ENCODE measurements at regions not wholly inside any gene's neighbourhood (a gene's known extent, or its start where the extent isn't known, plus 50 kb on each side); places are given as distances from the start of the nearest gene placed in this dataset.

GRCh38 chr6:113388996-113389395, 468.1 kb upstream of the MARCKS start:
- Mint-ChIP-seq H3K27me3 (no peaks in the 10 kb centered on the region), H3K27ac (no peak overlapping the region), H3K4me3 (no peak overlapping the region), H3K9me3 (no peaks in the 10 kb centered on the region), H3K4me1 (no peaks in the 10 kb centered on the region)
- no peak for DNase-seq
- ATAC-seq, result no peak

DNA sequence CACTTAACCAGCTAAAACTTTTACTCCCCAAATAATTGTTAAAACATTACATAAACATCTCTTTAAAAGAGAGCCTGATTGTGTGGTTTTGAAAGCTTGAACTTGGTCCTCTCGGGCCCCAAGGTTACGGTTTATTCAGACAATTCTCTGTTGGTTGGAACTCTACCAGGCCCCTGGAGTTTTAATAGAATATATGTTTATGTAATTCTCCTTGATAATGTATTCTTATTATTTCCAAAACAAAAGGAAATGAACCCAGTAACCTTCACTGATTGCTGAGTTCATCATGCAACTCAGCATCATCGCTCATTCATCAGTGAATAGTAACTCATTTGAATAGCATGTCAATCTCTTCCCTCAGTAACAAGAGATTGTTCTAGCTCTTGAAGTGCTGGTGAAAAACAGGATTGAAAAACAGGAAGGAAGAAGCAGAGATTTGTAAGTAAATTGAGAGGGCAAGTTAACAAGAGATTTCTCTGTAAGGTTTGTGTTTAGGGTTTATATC, 464.5 kb upstream of the MARCKS start:
- Mint-ChIP-seq H3K27ac (no peak overlapping the region), H3K27me3 (no peaks in the 10 kb centered on the region), H3K4me3 (no peak overlapping the region), H3K4me1 (no peaks in the 10 kb centered on the region), H3K9me3 (no peaks in the 10 kb centered on the region)
- no peak for DNase-seq
- no peak for ATAC-seq

DNA sequence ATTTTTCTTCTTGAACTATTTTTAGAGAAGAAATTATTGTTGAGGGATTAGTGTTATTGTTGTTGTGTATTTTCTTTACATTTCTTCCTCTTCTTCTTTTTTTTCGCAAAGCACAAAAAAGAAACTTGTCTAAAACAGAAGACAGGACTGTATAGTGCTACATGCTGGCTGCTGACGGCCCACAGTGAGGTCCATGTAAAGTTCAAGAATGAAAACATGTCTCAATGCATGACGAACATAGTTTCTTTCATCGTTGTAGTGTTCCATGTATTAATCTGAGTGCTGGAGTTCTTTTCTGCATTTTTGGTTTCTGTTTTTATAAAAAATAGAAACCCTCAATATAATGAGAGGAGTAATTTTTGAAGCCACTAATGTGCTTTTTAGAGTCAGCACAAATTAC, 462.9 kb upstream of the MARCKS start:
- Mint-ChIP-seq H3K27me3 (no peaks in the 10 kb centered on the region), H3K4me1 (no peaks in the 10 kb centered on the region), H3K27ac (no peak overlapping the region), H3K9me3 (no peaks in the 10 kb centered on the region), H3K4me3 (no peak overlapping the region)
- ATAC-seq (no peak), DNase-seq (no peak)

DNA sequence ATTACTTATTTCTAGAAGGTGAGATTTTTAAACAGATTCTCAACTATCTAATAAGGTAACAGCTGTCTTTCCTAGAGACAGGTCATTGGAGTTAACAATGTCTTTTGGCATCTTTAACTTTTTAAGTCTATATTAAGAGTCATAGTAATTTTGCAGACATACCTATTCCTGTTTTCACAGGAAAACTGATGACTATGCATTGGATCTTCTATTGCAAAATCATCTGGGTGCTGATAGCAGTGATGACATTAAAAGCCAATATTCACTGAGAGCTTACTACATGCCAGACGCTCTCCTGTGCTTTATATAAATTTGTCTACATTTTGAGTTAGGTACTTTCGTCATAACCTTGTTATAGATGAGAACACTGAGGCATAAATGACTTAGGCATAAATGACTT, 462.4 kb upstream of the MARCKS start:
- H3K9me3 Mint-ChIP-seq, result no peaks in the 10 kb centered on the region
- DNase-seq (no peak), ATAC-seq (no peak)
- no peaks in the 10 kb centered on the region for H3K4me1 Mint-ChIP-seq
- H3K27ac Mint-ChIP-seq, result no peak overlapping the region
- H3K4me3 Mint-ChIP-seq, result no peak overlapping the region
- H3K27me3 Mint-ChIP-seq, result no peaks in the 10 kb centered on the region

- Mint-ChIP-seq H3K27me3 (no peaks in the 10 kb centered on the region), H3K9me3 (peaks cover 0 to 4% of the 10 kb centered on the region in 2 donors), H3K27ac (no peak overlapping the region), H3K4me3 (no peak overlapping the region), H3K4me1 (no peaks in the 10 kb centered on the region)
- no peak for ATAC-seq
- no peak for DNase-seq
Observed at GRCh38 chr6:113396730-113397129, 460.4 kb upstream of the MARCKS start.

- no peak for ATAC-seq
- Mint-ChIP-seq H3K27ac (no peak overlapping the region), H3K27me3 (no peaks in the 10 kb centered on the region), H3K4me1 (no peaks in the 10 kb centered on the region), H3K9me3 (peaks cover 0 to 4% of the 10 kb centered on the region in 2 donors), H3K4me3 (no peak overlapping the region)
- DNase-seq, result no peak
Observed at GRCh38 chr6:113397236-113397635, 459.9 kb upstream of the MARCKS start.

DNA sequence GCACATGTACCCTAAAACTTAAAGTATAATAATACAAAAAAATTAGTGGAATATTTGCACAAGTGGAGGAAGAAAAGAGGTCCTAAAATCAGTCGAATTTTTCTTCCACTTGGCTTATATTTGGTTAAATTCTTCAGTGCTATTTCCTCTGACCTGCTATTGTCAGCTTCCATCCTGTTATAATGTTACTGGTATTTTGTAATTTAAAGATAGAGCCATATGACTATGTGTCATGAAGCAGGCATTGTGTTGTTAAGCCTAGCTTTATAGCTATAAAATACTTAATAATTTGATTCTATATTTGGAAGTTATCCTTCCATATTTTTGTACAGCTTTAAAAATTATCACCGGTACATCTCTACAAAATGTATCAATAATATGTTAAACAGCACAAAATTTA, 455.9 kb upstream of the MARCKS start:
- no peak for ATAC-seq
- no peak overlapping the region for H3K4me3 Mint-ChIP-seq
- H3K27ac Mint-ChIP-seq, result no peak overlapping the region
- peaks cover 0 to 7% of the 10 kb centered on the region in 2 donors for H3K9me3 Mint-ChIP-seq
- H3K27me3 Mint-ChIP-seq, result no peaks in the 10 kb centered on the region
- no peak for DNase-seq
- H3K4me1 Mint-ChIP-seq, result no peaks in the 10 kb centered on the region

DNA sequence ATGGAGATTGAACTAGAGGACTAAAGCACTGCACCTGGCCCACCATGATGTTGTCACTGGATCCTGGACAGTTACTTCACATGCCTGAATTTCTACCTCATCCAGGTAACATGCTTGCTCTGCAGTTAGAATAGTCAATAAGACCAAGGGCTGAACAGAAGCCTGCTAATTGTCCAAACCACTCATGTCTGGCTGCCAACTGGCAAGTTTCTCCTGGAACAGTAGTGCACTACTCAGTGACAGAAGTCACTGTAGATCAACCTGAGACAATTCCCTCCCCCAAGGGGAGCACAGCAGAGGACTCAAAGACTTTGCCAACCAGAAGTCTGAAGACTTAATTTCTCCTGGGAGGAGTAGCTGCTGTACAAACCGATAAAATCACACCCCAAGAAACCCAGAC, 454.6 kb upstream of the MARCKS start:
- no peak for ATAC-seq

DNA sequence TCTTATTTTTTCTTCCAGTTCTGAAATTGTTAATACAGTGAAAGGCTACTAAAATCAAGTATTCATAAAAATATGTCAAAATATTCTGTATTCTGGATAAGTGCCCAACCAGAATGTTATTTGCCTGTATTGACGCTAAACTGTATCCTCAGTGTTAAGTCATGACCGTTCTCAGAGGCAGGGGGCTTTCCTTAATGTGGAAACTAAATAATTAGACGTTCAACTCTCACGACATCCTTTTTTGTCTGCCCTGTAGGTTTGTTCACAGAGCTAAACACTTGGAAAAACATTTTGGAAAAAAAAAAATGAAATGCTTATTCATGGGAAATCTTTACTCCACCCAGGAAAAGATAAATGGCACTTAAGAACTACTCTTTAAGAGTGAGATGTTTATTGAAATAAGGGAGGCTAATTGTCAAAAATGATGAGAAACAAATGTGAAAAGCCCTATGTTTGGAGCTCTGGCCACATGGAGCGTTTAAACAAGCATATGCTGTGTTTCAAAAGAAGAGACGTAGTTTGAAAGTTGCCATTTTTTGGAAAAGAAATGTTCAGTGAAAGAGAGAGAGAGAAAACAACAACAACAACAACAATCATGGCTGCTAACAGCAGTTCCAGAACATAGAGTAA, 453.1 kb upstream of the MARCKS start:
- Mint-ChIP-seq H3K27ac (no peak overlapping the region), H3K4me1 (no peaks in the 10 kb centered on the region), H3K4me3 (no peak overlapping the region), H3K9me3 (peaks cover 0 to 7% of the 10 kb centered on the region in 2 donors), H3K27me3 (no peaks in the 10 kb centered on the region)
- no peak for DNase-seq
- ATAC-seq, result no peak

More for the DNA sequence above, 454.6 kb upstream of the MARCKS start:
- Mint-ChIP-seq H3K27me3 (no peaks in the 10 kb centered on the region), H3K27ac (no peak overlapping the region), H3K9me3 (peaks cover 0 to 7% of the 10 kb centered on the region in 2 donors), H3K4me1 (no peaks in the 10 kb centered on the region), H3K4me3 (no peak overlapping the region)
- DNase-seq, result no peak

- H3K4me3 Mint-ChIP-seq, result no peak overlapping the region
- no peaks in the 10 kb centered on the region for H3K27me3 Mint-ChIP-seq
- DNase-seq, result no peak
- no peak overlapping the region for H3K27ac Mint-ChIP-seq
- no peak for ATAC-seq
- peaks cover 0 to 3% of the 10 kb centered on the region in 2 donors for H3K9me3 Mint-ChIP-seq
- no peaks in the 10 kb centered on the region for H3K4me1 Mint-ChIP-seq
Observed at GRCh38 chr6:113405326-113406047, 451.7 kb upstream of the MARCKS start.

- DNase-seq (no peak), ATAC-seq (no peak)
- Mint-ChIP-seq H3K9me3 (peaks cover 0 to 3% of the 10 kb centered on the region in 2 donors), H3K4me3 (no peak overlapping the region), H3K4me1 (no peaks in the 10 kb centered on the region), H3K27me3 (no peaks in the 10 kb centered on the region), H3K27ac (no peak overlapping the region)
Observed at GRCh38 chr6:113406048-113406695, 451.0 kb upstream of the MARCKS start.

GRCh38 chr6:113411011-113411410, 446.1 kb upstream of the MARCKS start:
- no peaks in the 10 kb centered on the region for H3K4me1 Mint-ChIP-seq
- H3K9me3 Mint-ChIP-seq, result no peaks in the 10 kb centered on the region
- no peak overlapping the region for H3K4me3 Mint-ChIP-seq
- no peak overlapping the region for H3K27ac Mint-ChIP-seq
- H3K27me3 Mint-ChIP-seq, result no peaks in the 10 kb centered on the region
- no peak for DNase-seq
- no peak for ATAC-seq

DNA sequence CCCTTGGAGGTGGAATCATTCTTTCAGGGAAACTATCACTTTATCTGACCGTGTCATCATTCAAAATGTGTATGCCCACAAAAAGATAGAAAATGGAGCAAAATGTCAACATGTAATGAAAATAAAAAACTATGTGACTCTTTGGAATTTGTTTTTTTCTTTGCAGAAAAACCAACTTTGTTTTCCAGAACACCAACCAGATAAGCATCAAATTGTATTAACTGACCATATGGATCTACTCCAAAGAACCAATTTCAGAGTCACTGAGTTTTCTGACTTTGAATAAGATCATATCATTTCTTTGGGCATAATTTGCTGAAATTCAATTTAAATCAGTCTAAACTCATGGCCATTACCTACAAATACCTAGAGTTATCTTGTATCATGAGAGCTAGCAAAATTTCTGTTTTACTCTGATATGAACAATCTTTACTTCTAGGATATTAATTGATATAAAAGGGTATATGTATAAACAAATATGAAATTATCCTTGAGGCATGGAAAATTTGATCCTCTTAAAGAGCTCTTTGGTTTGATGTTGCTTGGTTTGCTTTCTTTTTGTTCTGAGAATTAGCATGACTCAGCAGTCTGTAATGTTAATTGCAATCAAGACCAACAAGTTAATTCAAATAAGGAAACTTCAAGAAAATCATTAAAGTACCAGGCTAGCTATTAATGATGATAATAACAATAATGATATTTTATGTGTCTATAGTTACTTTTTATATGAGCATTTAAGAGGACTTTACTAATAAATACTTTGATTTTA, 444.4 kb upstream of the MARCKS start:
- no peak for ATAC-seq
- Mint-ChIP-seq H3K27ac (no peak overlapping the region), H3K9me3 (no peaks in the 10 kb centered on the region), H3K4me3 (no peak overlapping the region), H3K4me1 (no peaks in the 10 kb centered on the region), H3K27me3 (no peaks in the 10 kb centered on the region)
- DNase-seq, result no peak

GRCh38 chr6:113414511-113414910, 442.6 kb upstream of the MARCKS start:
- H3K9me3 Mint-ChIP-seq, result no peaks in the 10 kb centered on the region
- H3K4me1 Mint-ChIP-seq, result no peaks in the 10 kb centered on the region
- no peak for ATAC-seq
- no peaks in the 10 kb centered on the region for H3K27me3 Mint-ChIP-seq
- DNase-seq, result no peak
- no peak overlapping the region for H3K27ac Mint-ChIP-seq
- H3K4me3 Mint-ChIP-seq, result no peak overlapping the region

- DNase-seq, result no peak
- Mint-ChIP-seq H3K9me3 (no peaks in the 10 kb centered on the region), H3K27ac (no peak overlapping the region), H3K27me3 (no peaks in the 10 kb centered on the region), H3K4me3 (no peak overlapping the region), H3K4me1 (no peaks in the 10 kb centered on the region)
- ATAC-seq, result no peak
Observed at GRCh38 chr6:113416170-113416569, 441.0 kb upstream of the MARCKS start.

Measured in stimulated activated naive CD8-positive, alpha-beta T cell treated with anti-CD3 and anti-CD28 coated beads, Interleukin-15, amount 100 ng/mL, for 72 hours (primary cell).